Erythroblast (primary cell): ENCODE measurements at regions not wholly inside any gene's neighbourhood (a gene's known extent, or its start where the extent isn't known, plus 50 kb on each side); places are given as distances from the start of the nearest gene placed in this dataset.

ENCODE experiments used
- DNase-seq, 2 experiments: peaks; one replicate each; lab custom pipeline; 2025; lab: John Stamatoyannopoulos, UW
- GATA1 ChIP-seq: IDR thresholded peaks from 2 replicates; pipeline ENCODE4 v1.6.1; 2011; ENCODE audit warnings: low read depth, mild to moderate bottlenecking, control low read depth, low read length, moderate library complexity
- POLR2A ChIP-seq: IDR thresholded peaks from 2 replicates; pipeline ENCODE4 v1.6.1; 2011; ENCODE audit warnings: mild to moderate bottlenecking, low read length

DNA sequence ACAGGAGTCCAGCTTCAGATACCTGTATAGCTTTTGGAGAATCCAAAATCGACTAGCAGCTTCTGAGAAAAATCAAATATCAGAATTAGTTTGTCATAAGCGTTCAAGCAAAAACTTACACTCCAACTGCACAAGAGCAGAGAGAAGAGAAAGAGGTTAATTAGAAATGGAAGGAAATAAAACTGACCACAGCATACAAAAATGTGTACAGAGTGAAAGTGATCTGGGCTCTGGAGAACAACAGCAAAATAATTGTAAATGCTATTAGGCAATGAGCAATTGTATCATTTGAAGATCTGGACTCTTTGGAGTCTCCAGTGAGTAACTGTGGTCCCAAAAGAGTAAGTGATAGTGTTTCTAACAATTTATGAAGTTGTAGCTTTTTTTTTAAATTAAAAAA lies 867.3 kb downstream of the TRIB2 start:
- no peak for DNase-seq
- TF ChIP-seq GATA1 = no peak
- TF ChIP-seq POLR2A = no peak

- no peak for DNase-seq
- TF ChIP-seq POLR2A = no peak
- TF ChIP-seq GATA1 = no peak
Observed at GRCh38 chr2:13585732-13586131, 869.0 kb downstream of the TRIB2 start.

GRCh38 chr2:13596233-13596632 lies 879.5 kb downstream of the TRIB2 start:
- TF ChIP-seq GATA1 = no peak
- no peak for TF ChIP-seq POLR2A
- DNase-seq = no peak

DNA sequence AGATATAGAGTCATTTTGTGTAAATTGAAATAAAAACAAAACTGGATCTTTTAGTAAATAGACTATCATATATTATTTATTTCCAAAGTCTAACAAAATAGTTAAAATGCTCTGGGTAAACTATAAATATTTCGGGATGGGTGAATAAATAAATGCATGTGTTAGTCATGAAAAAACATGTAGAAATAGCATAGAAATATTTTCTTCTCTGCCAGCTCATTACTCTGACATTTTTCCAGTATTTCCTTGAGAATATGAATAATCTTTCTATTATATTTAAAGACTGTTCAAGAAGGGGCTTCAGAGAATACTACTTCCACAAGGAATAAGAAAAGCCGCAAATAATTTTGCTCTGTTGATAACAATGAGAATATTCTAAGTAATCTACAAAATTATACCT lies 880.4 kb downstream of the TRIB2 start:
- no peak for DNase-seq
- TF ChIP-seq GATA1 = no peak
- TF ChIP-seq POLR2A = no peak

DNA sequence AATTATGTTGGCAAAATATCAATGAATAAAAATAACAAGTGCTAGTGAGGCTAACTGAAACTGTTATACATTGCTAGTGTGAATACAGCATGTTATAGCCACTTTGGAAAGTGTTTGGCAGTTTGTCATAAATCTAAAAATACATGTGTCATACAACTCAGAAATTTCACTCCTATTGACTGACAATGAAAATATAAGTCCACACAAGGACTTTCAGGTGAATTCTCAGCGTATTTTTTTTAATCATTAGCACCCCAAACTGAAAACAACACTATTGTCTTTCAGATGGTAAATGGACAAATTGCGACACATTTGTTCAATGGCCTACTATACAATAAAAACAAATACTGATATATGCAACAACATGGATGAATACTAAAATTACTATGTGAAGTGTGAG lies 884.8 kb downstream of the TRIB2 start:
- DNase-seq = no peak
- TF ChIP-seq POLR2A = no peak
- no peak for TF ChIP-seq GATA1

- DNase-seq = no peak
- TF ChIP-seq GATA1 = no peak
- TF ChIP-seq POLR2A = no peak
Observed at GRCh38 chr2:13604951-13605661, 888.4 kb downstream of the TRIB2 start.

DNA sequence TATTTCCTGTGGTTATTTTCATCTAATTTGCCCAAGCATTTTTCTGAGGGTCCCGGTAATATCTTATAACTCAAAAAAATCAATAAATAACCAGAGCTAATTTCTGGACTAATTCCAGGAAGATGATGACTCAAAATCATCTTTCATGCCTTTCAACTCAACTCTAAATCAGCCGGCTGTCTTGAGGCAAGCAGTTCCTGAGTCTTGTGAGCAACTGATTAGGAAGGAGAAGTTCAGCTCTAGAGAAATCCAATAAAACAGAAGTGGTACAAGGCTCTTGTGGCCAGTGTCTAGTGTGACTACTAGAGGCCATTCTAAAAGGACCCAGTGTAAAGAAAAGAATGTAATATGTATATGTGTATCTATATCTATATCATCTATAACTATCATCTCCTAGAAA lies 890.4 kb downstream of the TRIB2 start:
- no peak for DNase-seq
- TF ChIP-seq POLR2A = no peak
- no peak for TF ChIP-seq GATA1

DNA sequence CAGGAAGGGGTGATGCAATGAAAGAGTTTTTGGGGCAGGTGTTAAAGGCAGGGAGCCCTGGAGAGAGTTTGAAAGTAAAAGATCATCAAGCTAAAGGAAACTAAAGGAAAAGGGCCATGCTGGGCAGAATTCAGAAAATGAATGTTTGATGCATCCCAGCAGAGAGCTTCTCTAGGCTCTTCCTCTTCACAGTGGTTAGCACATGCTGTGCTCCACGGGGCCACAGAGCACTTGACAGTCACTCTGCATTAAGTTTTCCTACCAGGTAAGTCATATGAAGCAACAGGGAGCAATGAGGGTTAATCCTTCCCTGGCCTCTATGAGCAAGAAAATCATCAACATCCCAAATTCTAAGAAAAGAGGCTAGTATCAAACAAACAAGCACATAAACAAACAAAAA lies 895.2 kb downstream of the TRIB2 start:
- TF ChIP-seq GATA1 (no peak), POLR2A (no peak)
- DNase-seq = no peak

DNA sequence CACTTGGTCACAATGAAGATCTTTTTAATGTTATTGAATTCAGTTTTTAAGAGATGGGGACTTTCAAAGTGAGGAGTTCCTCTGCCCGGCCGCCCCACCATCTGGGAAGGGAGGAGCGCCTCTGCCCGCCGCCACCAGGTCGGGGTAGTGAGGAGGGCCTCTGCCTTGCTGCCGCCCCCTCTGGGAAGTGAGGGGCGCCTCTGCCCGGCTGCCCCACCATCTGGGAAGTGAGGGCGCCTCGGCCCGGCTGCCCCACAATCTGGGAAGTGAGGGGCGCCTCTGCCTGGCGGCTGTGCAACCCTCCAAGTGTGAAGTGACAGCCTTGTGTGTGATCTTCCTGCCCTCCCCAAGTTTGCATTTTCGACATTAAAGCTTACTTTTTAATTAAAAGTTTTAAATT lies 899.3 kb downstream of the TRIB2 start:
- TF ChIP-seq POLR2A (no peak), GATA1 (no peak)
- no peak for DNase-seq

- no peak for DNase-seq
- TF ChIP-seq GATA1 (no peak), POLR2A (no peak)
Observed at GRCh38 chr2:13616616-13617015, 899.9 kb downstream of the TRIB2 start.

DNA sequence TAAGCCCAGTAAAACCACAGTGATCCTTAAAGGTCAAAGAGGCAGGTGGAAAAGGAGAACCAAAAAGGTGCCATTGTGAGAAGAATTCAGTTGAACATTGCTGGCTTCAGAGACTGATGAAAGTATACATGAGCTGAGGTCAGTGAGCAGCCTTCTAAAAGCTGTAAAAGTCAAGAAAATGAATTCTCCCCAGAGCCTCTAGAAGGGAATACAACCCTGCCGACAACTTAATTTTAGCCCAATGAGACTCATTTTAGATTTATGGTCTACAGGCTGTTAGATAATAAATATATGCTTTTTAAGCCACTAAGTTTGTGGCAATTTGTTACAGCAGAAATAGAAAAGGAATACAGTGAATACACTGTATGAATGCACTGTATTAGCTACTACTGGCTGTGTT lies 911.4 kb downstream of the TRIB2 start:
- no peak for DNase-seq
- TF ChIP-seq POLR2A (no peak), GATA1 (no peak)

DNA sequence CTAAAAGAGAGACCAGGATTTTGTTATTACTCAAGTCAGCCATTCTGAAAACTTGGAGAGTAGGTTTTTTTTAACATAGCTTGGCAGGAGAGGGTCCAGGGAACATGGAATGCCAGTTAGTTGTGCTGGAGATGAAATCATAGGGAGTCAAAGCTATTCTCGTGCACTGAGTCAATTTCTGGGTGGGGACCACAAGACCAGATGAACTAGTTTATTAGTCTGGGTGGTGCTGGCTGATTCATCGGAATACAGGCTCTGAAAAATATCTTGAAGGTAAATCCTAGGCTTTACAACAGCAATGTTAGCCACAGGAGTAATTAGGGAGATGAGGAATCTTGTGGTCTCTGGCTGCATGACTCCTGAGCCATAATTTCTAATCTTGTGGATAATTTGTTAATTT lies 921.4 kb downstream of the TRIB2 start:
- no peak for TF ChIP-seq GATA1
- TF ChIP-seq POLR2A = no peak

DNA sequence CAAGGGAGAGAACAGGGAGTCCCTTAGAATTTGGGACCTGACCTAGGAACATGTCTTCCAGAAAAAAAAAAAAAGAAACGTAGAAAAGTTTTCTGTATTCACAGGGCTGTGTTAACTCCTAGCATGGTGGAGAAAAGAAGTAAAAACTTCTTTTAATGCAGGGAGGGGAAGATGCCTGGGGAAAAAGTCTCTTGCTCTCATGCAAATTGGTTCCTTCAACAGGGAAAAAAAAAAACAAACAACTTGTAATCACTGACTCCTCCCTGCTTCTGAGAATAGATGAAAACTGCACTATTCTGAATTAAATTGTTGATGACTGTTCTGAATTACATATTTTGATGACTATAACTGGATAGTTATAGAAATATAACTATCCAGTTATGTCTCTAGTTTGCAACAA lies 933.2 kb downstream of the TRIB2 start:
- TF ChIP-seq POLR2A = no peak
- no peak for TF ChIP-seq GATA1

More for the DNA sequence above, 921.4 kb downstream of the TRIB2 start:
- no peak for DNase-seq

DNA sequence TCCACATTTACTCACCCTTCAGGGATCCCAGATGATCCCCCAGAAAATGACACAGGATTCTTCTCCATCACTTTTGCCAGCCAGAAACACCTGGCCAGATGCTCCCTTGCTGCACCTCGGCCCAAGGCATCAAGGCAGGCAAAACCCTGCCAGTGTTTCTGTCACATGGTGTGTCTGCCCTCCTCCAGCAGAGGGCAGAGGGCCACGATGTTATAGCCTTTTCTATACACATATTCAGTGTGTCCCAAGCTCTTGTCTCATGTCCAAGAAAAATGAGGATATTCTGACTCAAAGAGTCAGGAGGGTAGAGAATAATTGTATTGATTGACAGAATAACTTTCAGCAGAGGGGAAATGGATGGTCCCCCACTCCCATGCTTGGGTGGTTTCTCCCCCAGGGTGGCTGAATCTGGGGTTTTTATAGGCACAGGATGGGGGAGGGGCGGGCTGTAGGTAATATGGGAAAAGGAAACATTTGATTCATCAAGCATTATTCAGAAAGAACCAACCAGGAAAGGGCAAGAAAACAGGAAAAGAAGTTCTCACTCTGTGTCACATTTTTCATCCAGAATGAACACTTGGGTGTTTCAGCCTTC lies 933.9 kb downstream of the TRIB2 start:
- TF ChIP-seq POLR2A = no peak
- TF ChIP-seq GATA1 = no peak

More for the DNA sequence above, 933.2 kb downstream of the TRIB2 start:
- no peak for DNase-seq

GRCh38 chr2:13651684-13652131 lies 935.0 kb downstream of the TRIB2 start:
- no peak for DNase-seq

More for the DNA sequence above, 933.9 kb downstream of the TRIB2 start:
- peak in 1 of 2 experiments; percentile 1 for DNase-seq

More at GRCh38 chr2:13651684-13652131, 935.0 kb downstream of the TRIB2 start:
- no peak for TF ChIP-seq GATA1
- TF ChIP-seq POLR2A = no peak
